ENCODE measurements at regions not wholly inside any gene's neighbourhood (a gene's known extent, or its start where the extent isn't known, plus 50 kb on each side); places are given as distances from the start of the nearest gene placed in this dataset.

DNA sequence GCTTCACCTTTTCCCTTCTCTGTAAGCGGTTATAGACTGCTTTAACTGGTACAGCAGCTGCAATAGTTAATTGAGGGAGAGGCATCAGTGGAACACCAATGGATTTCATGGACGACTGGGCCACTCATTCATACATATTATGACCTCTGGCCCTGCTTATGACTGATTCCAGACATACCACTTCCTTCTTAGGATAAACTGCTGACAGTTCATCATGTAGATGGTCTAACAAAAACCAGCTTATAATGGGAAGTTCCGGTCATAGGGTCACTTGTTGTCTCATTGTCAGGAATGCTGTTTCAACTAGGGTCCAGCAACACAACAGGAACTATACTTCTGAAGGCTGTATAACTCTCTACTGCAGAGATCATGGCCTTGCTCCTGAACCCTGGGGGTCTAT, 265.2 kb upstream of the RASA1 start:
- Histone ChIP-seq H3K36me3 (no peaks in the 10 kb centered on the region), H3K27me3 (no peaks in the 10 kb centered on the region), H3K4me1 (peaks cover 0 to 13% (median 0%) of the 10 kb centered on the region in 9 donors), H3K9me3 (no peaks in the 10 kb centered on the region), H3K27ac (peak overlapping the region in 1 of 10 donors; percentile 57), H3K4me3 (no peak overlapping the region)
- DNase-seq (no peak), ATAC-seq (peak in 4 of 8 donors; percentile 12 to 58 (median 44))
- TF ChIP-seq, protein P1, sequence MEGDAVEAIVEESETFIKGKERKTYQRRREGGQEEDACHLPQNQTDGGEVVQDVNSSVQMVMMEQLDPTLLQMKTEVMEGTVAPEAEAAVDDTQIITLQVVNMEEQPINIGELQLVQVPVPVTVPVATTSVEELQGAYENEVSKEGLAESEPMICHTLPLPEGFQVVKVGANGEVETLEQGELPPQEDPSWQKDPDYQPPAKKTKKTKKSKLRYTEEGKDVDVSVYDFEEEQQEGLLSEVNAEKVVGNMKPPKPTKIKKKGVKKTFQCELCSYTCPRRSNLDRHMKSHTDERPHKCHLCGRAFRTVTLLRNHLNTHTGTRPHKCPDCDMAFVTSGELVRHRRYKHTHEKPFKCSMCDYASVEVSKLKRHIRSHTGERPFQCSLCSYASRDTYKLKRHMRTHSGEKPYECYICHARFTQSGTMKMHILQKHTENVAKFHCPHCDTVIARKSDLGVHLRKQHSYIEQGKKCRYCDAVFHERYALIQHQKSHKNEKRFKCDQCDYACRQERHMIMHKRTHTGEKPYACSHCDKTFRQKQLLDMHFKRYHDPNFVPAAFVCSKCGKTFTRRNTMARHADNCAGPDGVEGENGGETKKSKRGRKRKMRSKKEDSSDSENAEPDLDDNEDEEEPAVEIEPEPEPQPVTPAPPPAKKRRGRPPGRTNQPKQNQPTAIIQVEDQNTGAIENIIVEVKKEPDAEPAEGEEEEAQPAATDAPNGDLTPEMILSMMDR (IDR thresholded peaks at IDR 0.05) = no peak
- intact Hi-C loops (cut with DNase I) = no loop called here
- WGBS, 2 donors = 52 to 54% methylated on average over 3 of the region's 3 CpGs

- intact Hi-C loops (cut with DNase I) = no loop called here
- DNase-seq = no peak
- Histone ChIP-seq H3K4me1 (peaks cover 0 to 13% (median 0%) of the 10 kb centered on the region in 9 donors), H3K27me3 (peaks cover 0 to 3% (median 0%) of the 10 kb centered on the region in 7 donors), H3K4me3 (no peak overlapping the region), H3K27ac (no peak overlapping the region), H3K9me3 (no peaks in the 10 kb centered on the region), H3K36me3 (no peaks in the 10 kb centered on the region)
- WGBS, 2 donors = 74 to 88% methylated on average over 3 of the region's 3 CpGs
- no peak for ATAC-seq
- TF ChIP-seq, protein P1 (IDR thresholded peaks at IDR 0.05) = no peak
Observed at GRCh38 chr5:87004101-87004500, 263.6 kb upstream of the RASA1 start.

- ATAC-seq = no peak
- no peaks in the 10 kb centered on the region for H3K9me3 ChIP-seq
- TF ChIP-seq, protein P1 (IDR thresholded peaks at IDR 0.05) = no peak
- H3K4me3 ChIP-seq = no peak overlapping the region
- DNase-seq = no peak
- H3K36me3 ChIP-seq = no peaks in the 10 kb centered on the region
- H3K27me3 ChIP-seq = peaks cover 0 to 3% (median 0%) of the 10 kb centered on the region in 7 donors
- no peak overlapping the region for H3K27ac ChIP-seq
- peaks cover 0 to 6% (median 0%) of the 10 kb centered on the region in 9 donors for H3K4me1 ChIP-seq
- intact Hi-C loops (cut with DNase I) = loop anchor here in 1 of 10 donors (5.0 kb wide), 1 partner anchor 125 kb away; no protein-coding TSS in a partner anchor
Observed at GRCh38 chr5:87007737-87008136, 259.9 kb upstream of the RASA1 start.

DNA sequence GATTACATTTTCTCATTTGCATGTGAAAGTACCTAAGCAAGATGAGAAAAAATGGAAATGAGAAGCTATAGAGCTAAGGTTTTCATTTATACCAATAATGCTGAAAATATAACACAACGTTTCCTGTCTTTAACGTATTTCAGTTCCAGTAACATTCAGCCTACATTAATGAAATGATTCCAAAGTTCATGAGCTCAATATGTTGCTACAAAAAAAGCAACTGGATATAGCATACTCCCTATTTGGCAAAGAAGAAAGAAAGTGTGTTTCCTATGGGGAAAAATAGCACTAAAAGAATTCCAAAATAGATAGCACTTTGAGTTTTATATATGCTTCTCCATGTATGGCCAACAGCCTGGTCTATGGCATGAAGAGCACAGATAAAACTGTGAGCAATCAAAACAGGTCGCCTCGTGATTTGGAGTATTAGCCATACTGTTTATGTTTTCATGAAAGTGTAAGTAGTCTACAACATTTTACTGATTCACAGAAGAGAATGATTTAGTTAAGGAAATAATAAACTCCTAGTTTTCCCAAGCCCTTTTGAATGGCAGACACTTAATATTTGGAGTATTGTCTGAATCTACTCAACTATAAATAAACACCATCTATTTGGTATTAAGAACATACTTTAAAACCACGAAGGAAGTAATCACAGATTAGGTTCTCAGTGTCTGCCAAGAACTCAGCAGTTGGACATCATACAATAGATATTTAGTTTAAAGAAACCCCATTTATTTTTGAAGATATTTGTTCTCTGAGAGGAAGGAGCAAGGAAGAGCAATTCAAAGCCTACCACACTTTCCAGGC, 258.7 kb upstream of the RASA1 start:
- ATAC-seq = peak in 2 of 8 donors; percentile 8 to 19
- WGBS, 2 donors = 42 to 51% methylated on average over 5 of the region's 5 CpGs
- peaks cover 0 to 3% (median 0%) of the 10 kb centered on the region in 7 donors for H3K27me3 ChIP-seq

More for the DNA sequence above, 258.7 kb upstream of the RASA1 start:
- Histone ChIP-seq H3K9me3 (no peaks in the 10 kb centered on the region), H3K4me1 (peaks cover 0 to 6% (median 0%) of the 10 kb centered on the region in 9 donors), H3K36me3 (no peaks in the 10 kb centered on the region), H3K4me3 (no peak overlapping the region), H3K27ac (no peak overlapping the region)
- TF ChIP-seq, protein P1 (IDR thresholded peaks at IDR 0.05) = no peak
- intact Hi-C loops (cut with DNase I) = loop anchor here in 1 of 10 donors (5.0 kb wide), 1 partner anchor 127 kb away; no protein-coding TSS in a partner anchor
- no peak for DNase-seq

All from heart right ventricle (tissue), 16 donors.